ENCODE measurements at regions not wholly inside any gene's neighbourhood (a gene's known extent, or its start where the extent isn't known, plus 50 kb on each side); places are given as distances from the start of the nearest gene placed in this dataset.

DNA sequence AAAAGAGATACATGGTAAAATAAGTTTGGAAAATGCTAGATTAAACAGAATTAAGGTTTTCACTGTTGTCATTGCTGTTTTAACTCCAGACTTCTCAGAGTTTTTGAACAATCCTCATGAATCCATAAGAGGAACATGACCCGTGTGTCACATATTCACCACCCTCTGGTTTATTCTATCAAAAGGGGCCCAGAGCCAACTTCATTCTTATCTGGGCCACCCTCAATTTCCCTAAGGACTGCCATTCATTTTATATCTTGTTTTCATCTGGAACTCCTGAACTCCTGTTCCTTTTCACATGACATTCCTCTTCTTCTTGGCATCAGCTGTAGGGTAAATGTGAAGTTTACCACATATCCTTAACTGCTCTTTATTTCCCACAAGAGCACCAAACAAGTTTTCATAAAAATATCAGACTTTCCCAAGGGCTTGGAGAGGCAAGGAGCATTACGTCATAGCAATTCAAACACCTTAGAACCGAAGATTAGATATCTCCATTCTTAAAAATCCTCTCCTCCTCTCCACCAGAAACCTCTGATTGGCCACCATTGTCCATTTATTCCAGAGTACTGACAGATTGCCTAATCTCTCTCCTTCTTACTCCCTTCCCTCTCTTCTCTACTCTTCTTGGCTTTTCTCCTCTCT lies 225.2 kb downstream of the SEC23A start:
- POLR2A ChIA-PET (ENCODE audit: unreplicated experiment), result no interaction called here

More for the DNA sequence above, 225.2 kb downstream of the SEC23A start:
- ATAC-seq (ENCODE audit: low read depth) (no peak), DNase-seq (no peak)
- no peak overlapping the region for H3K9ac ChIP-seq (ENCODE audit: low read depth, low read length)
- in situ Hi-C loops (cut with MboI; ENCODE audit: low sequenced_read_pairs), result no loop called here
- H3K4me3 ChIP-seq (ENCODE audit: insufficient read depth, low read depth, low read length), result no peak overlapping the region
- H3K9me1 ChIP-seq (ENCODE audit: insufficient read depth, low read length), result no peaks in the 10 kb centered on the region
- H3K56ac ChIP-seq (ENCODE audit: extremely low read depth, insufficient read depth, low read length), result no peak overlapping the region
- no peak overlapping the region for H4K5ac ChIP-seq (ENCODE audit: low read depth, low read length)
- intact Hi-C loops (cut with micrococcal nuclease), result no loop called here
- H2BK120ac ChIP-seq (ENCODE audit: low read depth, low read length), result no peak overlapping the region
- H4K91ac ChIP-seq (ENCODE audit: insufficient read depth, low read depth, low read length), result no peak overlapping the region
- no peak overlapping the region for H3K4me2 ChIP-seq (ENCODE audit: low read depth, low read length)
- no peak overlapping the region for H2BK15ac ChIP-seq (ENCODE audit: low read depth, low read length)
- WGBS, 2 experiments (ENCODE audit: extremely low coverage in 2 of 2, insufficient read length in 1 of 2), result 60% methylated on average over 1 of the region's 3 CpGs; no CpG with 5 or more reads in 1 of the 2 experiments
- no peaks in the 10 kb centered on the region for H3K4me1 ChIP-seq (ENCODE audit: control insufficient read depth, insufficient read depth, low read length)
- no peak overlapping the region for H3K27ac ChIP-seq (ENCODE audit: insufficient read depth, low read length)
- no peak for TF ChIP-seq MXI1 (IDR thresholded peaks at IDR 0.05; ENCODE audit: borderline replicate concordance, low read depth, low read length)
- TF ChIP-seq MAFK (IDR thresholded peaks at IDR 0.05; ENCODE audit: low read depth, low read length), result no peak
- TF ChIP-seq, protein P1, sequence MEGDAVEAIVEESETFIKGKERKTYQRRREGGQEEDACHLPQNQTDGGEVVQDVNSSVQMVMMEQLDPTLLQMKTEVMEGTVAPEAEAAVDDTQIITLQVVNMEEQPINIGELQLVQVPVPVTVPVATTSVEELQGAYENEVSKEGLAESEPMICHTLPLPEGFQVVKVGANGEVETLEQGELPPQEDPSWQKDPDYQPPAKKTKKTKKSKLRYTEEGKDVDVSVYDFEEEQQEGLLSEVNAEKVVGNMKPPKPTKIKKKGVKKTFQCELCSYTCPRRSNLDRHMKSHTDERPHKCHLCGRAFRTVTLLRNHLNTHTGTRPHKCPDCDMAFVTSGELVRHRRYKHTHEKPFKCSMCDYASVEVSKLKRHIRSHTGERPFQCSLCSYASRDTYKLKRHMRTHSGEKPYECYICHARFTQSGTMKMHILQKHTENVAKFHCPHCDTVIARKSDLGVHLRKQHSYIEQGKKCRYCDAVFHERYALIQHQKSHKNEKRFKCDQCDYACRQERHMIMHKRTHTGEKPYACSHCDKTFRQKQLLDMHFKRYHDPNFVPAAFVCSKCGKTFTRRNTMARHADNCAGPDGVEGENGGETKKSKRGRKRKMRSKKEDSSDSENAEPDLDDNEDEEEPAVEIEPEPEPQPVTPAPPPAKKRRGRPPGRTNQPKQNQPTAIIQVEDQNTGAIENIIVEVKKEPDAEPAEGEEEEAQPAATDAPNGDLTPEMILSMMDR (conservative IDR thresholded peaks at IDR 0.05; ENCODE audit: low read depth, low read length), result no peak
- TF ChIP-seq RCOR1 (IDR thresholded peaks at IDR 0.05; ENCODE audit: insufficient replicate concordance, low read length), result no peak
- TF ChIP-seq, protein P2, sequence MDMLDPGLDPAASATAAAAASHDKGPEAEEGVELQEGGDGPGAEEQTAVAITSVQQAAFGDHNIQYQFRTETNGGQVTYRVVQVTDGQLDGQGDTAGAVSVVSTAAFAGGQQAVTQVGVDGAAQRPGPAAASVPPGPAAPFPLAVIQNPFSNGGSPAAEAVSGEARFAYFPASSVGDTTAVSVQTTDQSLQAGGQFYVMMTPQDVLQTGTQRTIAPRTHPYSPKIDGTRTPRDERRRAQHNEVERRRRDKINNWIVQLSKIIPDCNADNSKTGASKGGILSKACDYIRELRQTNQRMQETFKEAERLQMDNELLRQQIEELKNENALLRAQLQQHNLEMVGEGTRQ (IDR thresholded peaks at IDR 0.05; ENCODE audit: low read depth, low read length), result no peak
- TF ChIP-seq CEBPB (IDR thresholded peaks at IDR 0.05; ENCODE audit: low read depth, low read length), result no peak
- TF ChIP-seq POLR2A (IDR thresholded peaks at IDR 0.05; ENCODE audit: low read depth, low read length), result no peak
- H4K8ac ChIP-seq (ENCODE audit: low read depth in 2 of 2, low read length in 2 of 2), result no peak overlapping the region
- H3K9me3 ChIP-seq (ENCODE audit: control insufficient read depth, insufficient read depth, low read length), result no peaks in the 10 kb centered on the region
- CTCF ChIA-PET, result no interaction called here
- dilution Hi-C loops (cut with HindIII; ENCODE audit: low sequenced_read_pairs, unreplicated experiment), result no loop called here
- BruUV-seq (replicated peaks), result no TSS peak
- no peak overlapping the region for H2BK5ac ChIP-seq (ENCODE audit: low read depth, low read length, poor library complexity, severe bottlenecking)
- H2AK5ac ChIP-seq (ENCODE audit: low read depth, low read length), result no peak overlapping the region
- H3K14ac ChIP-seq (replicated peaks; ENCODE audit: low read depth, low read length), result no peak overlapping the region
- no peak overlapping the region for H2BK20ac ChIP-seq (ENCODE audit: low read depth, low read length)
- H3K23ac ChIP-seq (ENCODE audit: low read depth, low read length), result no peak overlapping the region
- no peaks in the 10 kb centered on the region for H4K20me1 ChIP-seq (ENCODE audit: insufficient read depth, low read length)
- H2AK9ac ChIP-seq (replicated peaks; ENCODE audit: low read depth, low read length, poor library complexity), result no peak overlapping the region
- no peaks in the 10 kb centered on the region; the same call in 1 of the 2 replicates for H3K27me3 ChIP-seq (ENCODE audit: control insufficient read depth, insufficient read depth, low read length)
- no peaks in the 10 kb centered on the region for H3K36me3 ChIP-seq (ENCODE audit: control insufficient read depth, insufficient read depth, low read length)
- H3K18ac ChIP-seq (ENCODE audit: low read depth, low read length), result no peak overlapping the region
- H3K79me1 ChIP-seq (ENCODE audit: low read depth in 1 of 2, low read length in 2 of 2), result no peaks in the 10 kb centered on the region
- no peak overlapping the region for H3K4ac ChIP-seq (ENCODE audit: low read depth, low read length)
- H2AFZ ChIP-seq (replicated peaks; ENCODE audit: low read length, poor library complexity), result no peak overlapping the region
